Ectodermal cell (in vitro differentiated cells): ENCODE measurements at regions not wholly inside any gene's neighbourhood (a gene's known extent, or its start where the extent isn't known, plus 50 kb on each side); places are given as distances from the start of the nearest gene placed in this dataset.

Source experiments
- H3K27ac ChIP-seq: 2 replicates; pipeline ENCODE4 v1.7.0; 2013; ENCODE audit warnings: mild to moderate bottlenecking, low read depth, low read length; ENCODE audit not compliant: insufficient read depth, poor library complexity, severe bottlenecking
- H3K27me3 ChIP-seq: 2 replicates; pipeline ENCODE4 v1.7.0; 2013; ENCODE audit warnings: mild to moderate bottlenecking, low read length; ENCODE audit not compliant: insufficient read depth, control insufficient read depth, poor library complexity, severe bottlenecking
- H3K36me3 ChIP-seq: one replicate; pipeline ENCODE4 v1.7.0; 2013; ENCODE audit warnings: low read length; ENCODE audit not compliant: control insufficient read depth, insufficient read depth
- H3K4me1 ChIP-seq: one replicate; pipeline ENCODE4 v1.7.0; 2013; ENCODE audit warnings: low read length; ENCODE audit not compliant: control insufficient read depth, insufficient read depth
- H3K4me3 ChIP-seq: 2 replicates; pipeline ENCODE4 v1.7.0; 2013; ENCODE audit warnings: low read depth, low read length, control low read depth; ENCODE audit not compliant: insufficient read depth
- H3K9me3 ChIP-seq: 2 replicates; pipeline ENCODE4 v1.7.0; 2013; ENCODE audit warnings: mild to moderate bottlenecking, low read length, moderate library complexity; ENCODE audit not compliant: control insufficient read depth
- WGBS, 2 experiments: methylation state at CpG; one replicate each; pipeline ENCODE4 v1.1.7; 2013; ENCODE audit warnings: missing lambda C conversion rate in 2 of 2; 5-methylcytosine and 5-hydroxymethylcytosine counted together

DNA sequence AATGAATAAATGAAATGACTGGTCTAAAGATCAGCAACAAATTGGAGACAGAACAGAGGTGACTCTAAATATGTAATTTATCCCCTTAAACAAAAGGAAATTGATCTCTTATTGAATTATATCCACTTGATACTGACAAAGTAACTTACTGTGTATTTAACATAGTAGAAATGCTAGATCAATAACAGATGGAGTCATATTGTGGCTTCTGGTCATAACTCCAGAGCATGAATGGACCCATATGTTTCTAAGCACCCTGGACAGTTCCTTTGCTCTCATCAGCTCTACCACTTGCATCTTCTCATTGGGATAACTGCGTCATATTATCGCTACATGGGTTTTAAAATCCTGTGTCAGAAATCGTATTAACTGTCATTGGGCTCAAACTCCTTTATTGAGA lies 222.3 kb downstream of the ETS1 start:
- H3K4me3 ChIP-seq, result no peak overlapping the region
- no peak overlapping the region for H3K27ac ChIP-seq
- H3K4me1 ChIP-seq, result peaks cover 4% of the 10 kb centered on the region
- H3K36me3 ChIP-seq, result no peaks in the 10 kb centered on the region
- WGBS, 2 experiments, result 86% methylated on average over 3 of the region's 3 CpGs
- no peaks in the 10 kb centered on the region for H3K9me3 ChIP-seq
- no peaks in the 10 kb centered on the region for H3K27me3 ChIP-seq

DNA sequence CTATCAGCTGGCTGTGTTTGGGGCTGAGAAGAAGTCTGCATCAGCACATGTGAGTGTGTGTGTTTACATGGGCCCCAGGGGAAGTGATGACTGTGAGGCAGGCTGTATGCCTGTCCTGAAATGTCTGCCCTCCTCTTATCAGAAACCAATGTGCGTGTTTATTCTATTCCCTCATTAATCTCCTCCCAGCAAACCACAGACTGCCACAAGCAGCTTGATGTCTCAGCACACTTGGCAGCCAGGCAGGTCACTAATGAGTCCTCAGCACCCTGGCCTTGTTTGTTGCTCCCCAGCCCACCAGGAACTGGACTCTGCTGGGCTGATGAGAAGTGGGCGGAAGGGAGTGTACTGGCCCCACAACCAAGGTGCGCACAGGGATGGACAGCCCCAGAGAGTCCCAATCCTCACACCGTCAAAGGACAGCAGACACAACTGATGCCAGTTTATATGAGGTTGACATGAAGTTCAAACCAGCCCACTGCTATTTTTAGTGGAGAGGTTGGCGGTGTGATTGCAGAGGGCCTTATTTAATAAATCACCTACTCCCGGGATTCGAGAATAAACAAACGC lies 225.8 kb downstream of the ETS1 start:
- no peaks in the 10 kb centered on the region for H3K9me3 ChIP-seq
- no peak overlapping the region for H3K27ac ChIP-seq
- WGBS, 2 experiments, result 93 to 95% methylated on average over 8 of the region's 8 CpGs
- no peaks in the 10 kb centered on the region for H3K27me3 ChIP-seq
- peaks cover 4% of the 10 kb centered on the region for H3K4me1 ChIP-seq
- no peak overlapping the region for H3K4me3 ChIP-seq
- no peaks in the 10 kb centered on the region for H3K36me3 ChIP-seq

DNA sequence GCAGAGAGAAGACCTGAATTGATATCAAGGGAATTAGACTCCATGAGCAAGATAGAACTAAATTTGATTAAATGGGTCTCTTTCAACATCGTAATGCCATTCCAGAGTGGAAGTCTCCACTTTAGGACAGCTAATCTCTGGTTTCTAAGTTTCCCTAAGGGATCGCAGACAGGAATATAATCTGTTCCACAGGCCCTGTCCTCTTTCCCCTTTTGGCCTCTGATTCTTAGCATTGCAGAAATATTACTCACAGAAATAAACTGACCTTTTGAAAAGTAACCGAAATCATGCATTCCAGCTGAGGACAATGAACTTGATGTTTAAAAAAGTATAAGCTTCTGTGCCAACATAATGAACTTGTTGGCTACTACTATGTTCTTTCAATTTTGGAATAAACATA lies 227.8 kb downstream of the ETS1 start:
- Histone ChIP-seq H3K27me3 (no peaks in the 10 kb centered on the region), H3K4me3 (no peak overlapping the region), H3K27ac (no peak overlapping the region), H3K36me3 (no peaks in the 10 kb centered on the region), H3K4me1 (peaks cover 4% of the 10 kb centered on the region), H3K9me3 (no peaks in the 10 kb centered on the region)
- WGBS, 2 experiments, result 94 to 97% methylated on average over 3 of the region's 3 CpGs

DNA sequence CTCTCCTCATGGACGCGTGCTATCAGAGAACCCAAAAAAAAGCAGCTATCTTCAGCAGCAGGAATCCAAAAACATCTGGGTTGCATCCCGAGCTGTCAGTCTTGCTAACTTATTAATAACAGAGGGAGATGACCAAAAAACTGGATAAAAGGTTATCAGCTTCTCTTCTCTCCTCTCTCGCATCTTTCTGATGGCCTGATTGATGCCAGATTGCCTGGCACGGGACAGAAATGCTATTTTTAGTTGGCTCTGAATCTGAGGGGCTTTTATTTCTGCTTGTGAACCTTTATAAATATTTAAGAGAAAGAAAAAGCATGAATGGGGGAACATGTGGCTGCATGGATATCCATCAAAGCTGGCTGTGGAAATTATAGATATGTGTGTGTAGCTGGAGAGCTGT lies 230.3 kb downstream of the ETS1 start:
- H3K27ac ChIP-seq, result no peak overlapping the region
- no peaks in the 10 kb centered on the region for H3K36me3 ChIP-seq
- WGBS, 2 experiments, result 83 to 90% methylated on average over 5 of the region's 5 CpGs
- no peaks in the 10 kb centered on the region for H3K4me1 ChIP-seq
- H3K9me3 ChIP-seq, result no peaks in the 10 kb centered on the region
- no peaks in the 10 kb centered on the region for H3K27me3 ChIP-seq
- no peak overlapping the region for H3K4me3 ChIP-seq

DNA sequence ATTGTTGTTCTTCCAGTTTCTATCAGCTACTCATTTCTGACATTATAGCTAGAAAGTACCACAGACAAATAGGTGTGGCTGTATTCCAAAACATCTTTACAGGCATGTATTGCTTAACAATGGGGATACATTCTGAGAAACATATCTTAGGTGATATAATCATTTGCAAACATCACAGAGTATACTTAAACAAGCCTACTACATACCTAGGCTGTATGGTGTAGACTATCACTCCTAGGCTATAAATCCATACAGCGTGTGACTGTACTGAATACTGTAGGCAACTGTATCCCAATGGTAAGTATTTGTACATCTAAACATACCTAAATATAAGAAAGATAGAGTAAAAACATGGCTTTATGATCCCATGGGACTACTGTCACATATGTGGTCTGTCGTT lies 231.8 kb downstream of the ETS1 start:
- Histone ChIP-seq H3K9me3 (no peaks in the 10 kb centered on the region), H3K4me3 (no peak overlapping the region), H3K27ac (no peak overlapping the region), H3K36me3 (no peaks in the 10 kb centered on the region), H3K27me3 (no peaks in the 10 kb centered on the region), H3K4me1 (no peaks in the 10 kb centered on the region)
- 90 to 95% methylated on average over 1 to 2 of the region's 2 CpGs for WGBS, 2 experiments

DNA sequence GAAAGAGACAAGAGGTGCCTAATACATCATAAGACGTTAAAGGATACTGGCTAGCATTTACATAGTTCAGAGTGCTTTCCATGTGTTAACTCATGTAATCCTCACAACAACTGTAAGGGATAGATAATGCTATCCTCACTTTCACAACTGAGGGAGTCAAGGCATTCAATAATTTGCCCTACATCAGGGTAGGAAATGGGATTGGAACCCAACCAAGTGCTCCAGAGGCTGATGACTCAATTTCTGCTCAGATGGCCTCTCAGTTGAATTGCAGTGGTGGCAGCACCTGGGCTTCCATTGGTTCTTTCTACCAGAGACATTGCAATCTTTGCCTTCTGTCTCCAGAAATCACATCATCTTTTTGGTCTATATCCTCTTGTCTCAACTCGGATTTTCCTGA lies 232.9 kb downstream of the ETS1 start:
- Histone ChIP-seq H3K27ac (no peak overlapping the region), H3K4me3 (no peak overlapping the region), H3K9me3 (no peaks in the 10 kb centered on the region), H3K4me1 (no peaks in the 10 kb centered on the region), H3K27me3 (no peaks in the 10 kb centered on the region), H3K36me3 (no peaks in the 10 kb centered on the region)
- WGBS, 2 experiments, result 82 to 90% methylated on average over 2 of the region's 2 CpGs

DNA sequence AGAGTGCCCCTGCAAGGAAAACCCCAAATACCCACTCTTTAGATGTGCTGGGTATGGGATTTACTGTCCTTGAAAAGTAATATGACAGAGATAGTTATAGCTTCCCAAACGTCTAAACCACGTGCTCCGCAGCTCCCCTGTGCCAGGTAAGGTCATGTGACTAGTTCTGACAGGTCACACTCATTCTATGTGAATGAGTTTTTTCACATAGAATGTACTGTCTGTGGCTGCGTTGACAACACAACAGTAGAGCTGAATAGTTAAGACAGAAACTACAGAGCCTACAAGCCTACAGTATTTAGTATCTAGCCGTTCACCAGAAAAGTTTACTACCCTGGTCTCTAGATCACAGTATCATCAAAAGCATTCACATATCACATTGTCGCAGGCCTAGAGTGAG lies 236.2 kb downstream of the ETS1 start:
- WGBS, 2 experiments, result 89 to 90% methylated on average over 6 of the region's 6 CpGs
- Histone ChIP-seq H3K4me1 (no peaks in the 10 kb centered on the region), H3K9me3 (no peaks in the 10 kb centered on the region), H3K27me3 (no peaks in the 10 kb centered on the region), H3K27ac (no peak overlapping the region), H3K4me3 (no peak overlapping the region), H3K36me3 (no peaks in the 10 kb centered on the region)

DNA sequence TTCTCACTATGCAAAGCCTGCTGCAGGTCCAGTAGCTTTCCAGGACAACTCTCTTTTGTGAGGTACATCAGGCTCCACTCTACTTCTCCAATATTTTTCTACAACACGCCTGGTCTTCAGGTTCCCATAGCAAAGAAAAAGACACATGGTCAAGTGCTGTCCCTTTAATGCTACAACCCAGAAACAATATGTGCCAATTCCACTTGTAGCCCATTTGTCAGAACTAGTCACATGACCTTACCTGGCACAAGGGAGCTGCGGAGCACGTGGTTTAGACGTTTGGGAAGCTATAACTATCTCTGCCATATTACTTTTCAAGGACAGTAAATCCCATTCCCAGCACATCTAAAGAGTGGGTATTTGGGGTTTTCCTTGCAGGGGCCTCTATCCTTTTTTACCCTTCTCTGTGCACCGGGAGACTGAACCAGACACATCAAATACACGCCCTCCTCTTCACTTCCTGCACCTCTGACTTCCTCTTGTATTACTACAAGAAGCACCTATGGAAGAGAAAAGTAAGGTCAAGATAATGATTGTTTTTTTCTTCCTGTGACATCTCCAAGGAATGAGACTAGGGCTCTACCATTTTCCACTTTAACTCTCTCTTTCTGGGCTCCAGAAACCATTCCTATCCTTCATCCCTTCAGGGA lies 237.6 kb downstream of the ETS1 start:
- no peaks in the 10 kb centered on the region for H3K27me3 ChIP-seq

DNA sequence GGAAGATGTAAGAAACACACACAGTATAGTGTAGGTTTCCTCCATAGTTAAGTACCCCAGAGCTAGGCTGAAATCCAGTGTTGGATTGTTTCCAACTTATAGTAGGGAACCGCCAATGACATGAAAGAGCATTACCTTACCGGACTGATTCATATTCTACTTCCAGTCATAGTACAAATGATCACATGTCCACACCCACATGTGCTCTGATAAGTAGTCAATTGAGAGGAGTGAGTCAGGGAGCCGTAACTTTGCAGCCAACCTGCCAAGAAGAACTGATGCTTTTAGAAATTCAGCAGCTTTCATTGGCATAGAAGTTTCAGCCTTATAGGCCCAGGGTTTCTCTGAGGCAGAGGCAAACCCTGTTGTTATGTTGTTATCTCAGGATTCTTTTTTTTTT lies 240.6 kb downstream of the ETS1 start:
- Histone ChIP-seq H3K9me3 (no peaks in the 10 kb centered on the region), H3K27ac (no peak overlapping the region), H3K4me3 (no peak overlapping the region), H3K27me3 (no peaks in the 10 kb centered on the region), H3K4me1 (peaks cover 13% of the 10 kb centered on the region), H3K36me3 (no peaks in the 10 kb centered on the region)
- WGBS, 2 experiments, result 61 to 63% methylated on average over 3 of the region's 3 CpGs

More for the DNA sequence above, 237.6 kb downstream of the ETS1 start:
- H3K4me1 ChIP-seq, result no peaks in the 10 kb centered on the region
- no peaks in the 10 kb centered on the region for H3K36me3 ChIP-seq
- no peak overlapping the region for H3K4me3 ChIP-seq
- no peaks in the 10 kb centered on the region for H3K9me3 ChIP-seq
- 83 to 84% methylated on average over 6 of the region's 6 CpGs for WGBS, 2 experiments
- no peak overlapping the region for H3K27ac ChIP-seq

DNA sequence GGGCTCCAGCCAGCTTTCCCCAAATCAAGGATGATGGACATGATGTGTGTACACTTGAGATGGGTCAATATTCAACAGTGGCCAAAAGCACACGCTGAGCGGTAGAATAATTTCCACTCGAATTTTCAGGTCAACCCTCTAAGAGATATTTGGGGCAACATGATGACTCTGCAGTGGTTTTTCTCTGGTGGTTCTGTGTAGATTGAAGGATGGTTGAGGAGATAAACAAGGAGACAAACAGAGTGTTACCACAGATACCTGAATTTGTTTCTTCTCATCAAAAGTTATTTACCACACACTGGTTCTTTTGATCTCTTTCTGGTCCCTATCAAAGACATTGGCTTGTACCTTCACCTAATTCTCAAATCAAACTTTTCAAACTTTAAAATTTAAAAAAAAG lies 242.0 kb downstream of the ETS1 start:
- Histone ChIP-seq H3K4me3 (no peak overlapping the region), H3K36me3 (no peaks in the 10 kb centered on the region)
- WGBS, 2 experiments, result 97 to 98% methylated on average over 3 of the region's 3 CpGs

More for the DNA sequence above, 242.0 kb downstream of the ETS1 start:
- Histone ChIP-seq H3K4me1 (peaks cover 18% of the 10 kb centered on the region), H3K9me3 (no peaks in the 10 kb centered on the region), H3K27me3 (no peaks in the 10 kb centered on the region), H3K27ac (no peak overlapping the region)
